ENCODE measurements at regions not wholly inside any gene's neighbourhood (a gene's known extent, or its start where the extent isn't known, plus 50 kb on each side); places are given as distances from the start of the nearest gene placed in this dataset.

GRCh38 chr11:57971272-57972012, 52.2 kb upstream of the OR9Q1 start:
- H3K9me3 Mint-ChIP-seq = no peaks in the 10 kb centered on the region
- peaks cover 9% of the 10 kb centered on the region for H3K27me3 Mint-ChIP-seq (ENCODE audit: low read depth)
- no peak for DNase-seq (ENCODE audit: low spot score in 2 of 2, unreplicated experiment in 2 of 2)
- no peak for TF ChIP-seq CTCF (IDR thresholded peaks at IDR 0.05; ENCODE audit: unreplicated experiment)
- H3K4me1 Mint-ChIP-seq = no peaks in the 10 kb centered on the region
- no peaks in the 10 kb centered on the region for H3K36me3 Mint-ChIP-seq
- H3K27ac Mint-ChIP-seq = no peak overlapping the region
- no peak overlapping the region for H3K4me3 Mint-ChIP-seq

- H3K4me3 Mint-ChIP-seq = no peak overlapping the region
- H3K36me3 Mint-ChIP-seq = no peaks in the 10 kb centered on the region
Measured at GRCh38 chr11:57972013-57972367, 51.7 kb upstream of the OR9Q1 start.

More at GRCh38 chr11:57972013-57972367, 51.7 kb upstream of the OR9Q1 start:
- no peaks in the 10 kb centered on the region for H3K4me1 Mint-ChIP-seq
- H3K27ac Mint-ChIP-seq = no peak overlapping the region
- no peak for DNase-seq (ENCODE audit: low spot score in 2 of 2, unreplicated experiment in 2 of 2)
- H3K27me3 Mint-ChIP-seq (ENCODE audit: low read depth) = peaks cover 7% of the 10 kb centered on the region
- no peak for TF ChIP-seq CTCF (IDR thresholded peaks at IDR 0.05; ENCODE audit: unreplicated experiment)
- H3K9me3 Mint-ChIP-seq = no peaks in the 10 kb centered on the region
